ENCODE measurements at regions not wholly inside any gene's neighbourhood (a gene's known extent, or its start where the extent isn't known, plus 50 kb on each side); places are given as distances from the start of the nearest gene placed in this dataset.

DNA sequence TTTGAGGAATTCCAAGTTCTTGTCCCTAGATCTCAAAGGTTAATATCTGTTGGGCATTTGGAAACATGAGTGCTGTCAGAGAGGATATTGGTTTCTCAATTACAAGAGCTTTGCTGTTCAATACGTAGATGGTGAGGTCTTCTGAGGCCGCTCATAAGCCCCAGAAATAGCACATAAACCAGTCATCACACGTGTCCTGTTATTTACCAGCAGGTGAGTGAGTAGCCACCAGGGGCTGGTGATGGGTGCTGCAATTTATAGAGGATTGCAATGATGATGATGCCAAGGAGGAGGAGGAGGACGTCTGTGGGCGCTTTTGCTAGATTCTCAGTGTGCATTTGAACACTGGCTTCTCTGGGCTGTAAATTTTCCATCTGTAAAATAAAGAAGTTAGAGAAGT lies 89.0 kb downstream of the SALL1 start:
- no peak for DNase-seq (ENCODE audit: low spot score in 2 of 2)
- no peaks in the 10 kb centered on the region for H3K4me1 ChIP-seq
- 55 to 59% methylated on average over 5 of the region's 5 CpGs for WGBS, 2 donors
- no peak overlapping the region for H3K27ac ChIP-seq
- H3K9me3 ChIP-seq: no peaks in the 10 kb centered on the region
- no peak overlapping the region for H3K4me3 ChIP-seq
- H3K27me3 ChIP-seq: no peaks in the 10 kb centered on the region
- TF ChIP-seq EP300 (IDR thresholded peaks at IDR 0.05): no peak
- TF ChIP-seq POLR2A (IDR thresholded peaks at IDR 0.05): no peak
- TF ChIP-seq, protein P1, sequence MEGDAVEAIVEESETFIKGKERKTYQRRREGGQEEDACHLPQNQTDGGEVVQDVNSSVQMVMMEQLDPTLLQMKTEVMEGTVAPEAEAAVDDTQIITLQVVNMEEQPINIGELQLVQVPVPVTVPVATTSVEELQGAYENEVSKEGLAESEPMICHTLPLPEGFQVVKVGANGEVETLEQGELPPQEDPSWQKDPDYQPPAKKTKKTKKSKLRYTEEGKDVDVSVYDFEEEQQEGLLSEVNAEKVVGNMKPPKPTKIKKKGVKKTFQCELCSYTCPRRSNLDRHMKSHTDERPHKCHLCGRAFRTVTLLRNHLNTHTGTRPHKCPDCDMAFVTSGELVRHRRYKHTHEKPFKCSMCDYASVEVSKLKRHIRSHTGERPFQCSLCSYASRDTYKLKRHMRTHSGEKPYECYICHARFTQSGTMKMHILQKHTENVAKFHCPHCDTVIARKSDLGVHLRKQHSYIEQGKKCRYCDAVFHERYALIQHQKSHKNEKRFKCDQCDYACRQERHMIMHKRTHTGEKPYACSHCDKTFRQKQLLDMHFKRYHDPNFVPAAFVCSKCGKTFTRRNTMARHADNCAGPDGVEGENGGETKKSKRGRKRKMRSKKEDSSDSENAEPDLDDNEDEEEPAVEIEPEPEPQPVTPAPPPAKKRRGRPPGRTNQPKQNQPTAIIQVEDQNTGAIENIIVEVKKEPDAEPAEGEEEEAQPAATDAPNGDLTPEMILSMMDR (IDR thresholded peaks at IDR 0.05): no peak
- H3K36me3 ChIP-seq: no peaks in the 10 kb centered on the region

DNA sequence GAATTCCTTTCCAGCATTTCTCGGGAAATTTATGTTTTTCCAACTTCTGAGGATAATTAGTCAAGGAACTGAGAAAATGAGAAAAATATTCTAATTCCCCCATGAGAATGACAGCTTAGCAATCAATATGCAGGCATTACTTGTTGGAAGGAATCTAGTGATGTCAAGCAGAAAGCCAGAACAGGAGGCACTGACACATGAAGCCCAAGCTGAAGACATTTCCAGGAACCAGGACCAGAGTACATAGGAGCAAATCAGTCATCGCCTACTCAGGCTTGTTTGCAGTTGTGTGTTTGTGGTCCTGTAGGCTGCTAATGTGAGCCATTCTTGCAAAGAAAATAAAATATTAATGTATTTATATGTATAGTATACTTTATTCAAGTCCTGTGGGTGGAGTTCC lies 89.7 kb downstream of the SALL1 start:
- no peak overlapping the region for H3K4me3 ChIP-seq
- no peaks in the 10 kb centered on the region for H3K27me3 ChIP-seq
- TF ChIP-seq EP300 (IDR thresholded peaks at IDR 0.05) (no peak), POLR2A (IDR thresholded peaks at IDR 0.05) (no peak)
- H3K4me1 ChIP-seq: no peaks in the 10 kb centered on the region
- H3K9me3 ChIP-seq: no peaks in the 10 kb centered on the region
- no peak for DNase-seq (ENCODE audit: low spot score in 2 of 2)
- WGBS, 2 donors: 85 to 89% methylated on average over 2 of the region's 2 CpGs
- no peak overlapping the region for H3K27ac ChIP-seq
- no peaks in the 10 kb centered on the region for H3K36me3 ChIP-seq

DNA sequence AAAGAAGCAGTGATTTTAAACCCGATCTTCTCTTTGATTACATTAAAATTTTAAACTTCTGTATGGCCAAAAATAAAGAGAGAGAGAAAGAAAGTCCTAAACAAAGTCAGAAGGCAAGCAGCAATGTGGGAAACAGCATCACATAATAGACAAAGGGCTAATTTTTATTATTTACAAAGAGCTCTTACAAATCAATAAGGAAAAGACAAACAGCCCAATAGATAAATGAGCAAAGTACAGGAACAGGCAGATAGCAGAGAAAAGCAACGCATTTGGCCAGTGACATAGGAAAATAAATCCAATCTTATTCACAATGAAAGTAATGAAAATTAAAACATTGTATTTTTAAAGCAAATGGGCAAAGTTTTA lies 93.1 kb downstream of the SALL1 start:
- DNase-seq (ENCODE audit: low spot score in 2 of 2): no peak
- no peaks in the 10 kb centered on the region for H3K9me3 ChIP-seq
- 38 to 45% methylated on average over 2 of the region's 2 CpGs for WGBS, 2 donors
- H3K4me3 ChIP-seq: no peak overlapping the region
- H3K36me3 ChIP-seq: no peaks in the 10 kb centered on the region
- TF ChIP-seq, protein P1 (IDR thresholded peaks at IDR 0.05): no peak
- no peak for TF ChIP-seq EP300 (IDR thresholded peaks at IDR 0.05)
- no peaks in the 10 kb centered on the region for H3K4me1 ChIP-seq
- H3K27ac ChIP-seq: no peak overlapping the region
- no peaks in the 10 kb centered on the region for H3K27me3 ChIP-seq

DNA sequence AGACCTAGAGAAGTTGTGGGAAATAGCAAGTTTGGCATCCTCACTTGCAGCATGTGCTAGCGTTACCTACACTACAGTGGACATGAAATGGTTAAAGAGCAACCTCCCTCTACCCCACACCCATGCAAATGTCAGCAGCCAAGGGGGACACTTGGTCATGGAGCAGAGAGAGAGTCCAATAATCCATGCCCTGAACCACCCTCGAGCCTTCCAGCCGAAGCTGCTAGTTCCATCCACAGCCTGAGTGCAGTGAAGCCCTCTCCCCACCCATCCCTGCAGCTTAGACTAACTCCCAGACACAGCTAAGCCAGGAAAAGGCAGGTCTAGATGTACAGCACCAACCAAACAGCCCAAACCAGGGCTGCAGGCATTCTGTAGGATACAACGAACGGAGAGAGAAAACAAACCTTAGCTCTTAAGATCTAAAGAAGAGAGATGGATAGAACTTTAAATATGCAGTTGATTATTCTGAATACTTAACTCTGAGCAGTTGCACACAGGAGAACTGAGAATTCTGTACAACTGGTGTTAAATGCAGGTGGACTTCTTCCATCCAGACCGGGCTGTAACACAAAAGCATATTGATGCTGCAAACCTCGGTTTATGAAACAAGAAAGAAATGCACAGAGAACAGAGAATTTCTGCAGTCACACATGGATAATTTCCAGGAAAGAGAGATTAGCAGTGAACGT lies 93.8 kb downstream of the SALL1 start:
- no peaks in the 10 kb centered on the region for H3K36me3 ChIP-seq
- H3K4me3 ChIP-seq: no peak overlapping the region
- H3K27me3 ChIP-seq: no peaks in the 10 kb centered on the region
- no peaks in the 10 kb centered on the region for H3K9me3 ChIP-seq
- TF ChIP-seq POLR2A (IDR thresholded peaks at IDR 0.05) (no peak), EP300 (IDR thresholded peaks at IDR 0.05) (no peak)
- TF ChIP-seq, protein P1 (IDR thresholded peaks at IDR 0.05): no peak
- no peak for DNase-seq (ENCODE audit: low spot score in 2 of 2)
- WGBS, 2 donors: 32 to 40% methylated on average over 8 of the region's 8 CpGs
- H3K27ac ChIP-seq: no peak overlapping the region
- H3K4me1 ChIP-seq: no peaks in the 10 kb centered on the region

DNA sequence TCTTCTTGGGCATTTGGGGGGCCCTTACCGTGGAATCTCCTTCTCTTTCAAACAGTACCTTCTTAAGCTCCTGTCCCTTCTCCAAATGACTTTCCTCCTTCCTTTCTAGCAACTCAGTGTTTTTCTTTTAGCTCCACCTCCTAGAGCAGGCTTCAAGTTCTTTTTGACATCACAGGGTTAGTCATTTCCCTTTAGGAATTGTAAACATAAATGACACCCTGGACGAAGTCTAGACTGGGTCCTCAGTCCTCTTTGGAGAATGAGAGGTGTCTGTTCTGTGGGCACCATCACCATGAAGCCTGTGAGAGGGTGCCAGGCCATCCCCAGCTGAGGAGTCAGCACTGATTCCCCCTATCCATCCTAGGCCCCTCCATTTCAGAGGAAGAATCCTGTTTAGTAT lies 94.7 kb downstream of the SALL1 start:
- WGBS, 2 donors: 64 to 68% methylated on average over 2 of the region's 2 CpGs
- Histone ChIP-seq H3K36me3 (no peaks in the 10 kb centered on the region), H3K27ac (no peak overlapping the region), H3K4me1 (no peaks in the 10 kb centered on the region), H3K4me3 (no peak overlapping the region), H3K27me3 (no peaks in the 10 kb centered on the region), H3K9me3 (no peaks in the 10 kb centered on the region)
- TF ChIP-seq EP300 (IDR thresholded peaks at IDR 0.05) (no peak), POLR2A (IDR thresholded peaks at IDR 0.05) (no peak)
- TF ChIP-seq, protein P1 (IDR thresholded peaks at IDR 0.05): no peak
- DNase-seq (ENCODE audit: low spot score in 2 of 2): no peak

DNA sequence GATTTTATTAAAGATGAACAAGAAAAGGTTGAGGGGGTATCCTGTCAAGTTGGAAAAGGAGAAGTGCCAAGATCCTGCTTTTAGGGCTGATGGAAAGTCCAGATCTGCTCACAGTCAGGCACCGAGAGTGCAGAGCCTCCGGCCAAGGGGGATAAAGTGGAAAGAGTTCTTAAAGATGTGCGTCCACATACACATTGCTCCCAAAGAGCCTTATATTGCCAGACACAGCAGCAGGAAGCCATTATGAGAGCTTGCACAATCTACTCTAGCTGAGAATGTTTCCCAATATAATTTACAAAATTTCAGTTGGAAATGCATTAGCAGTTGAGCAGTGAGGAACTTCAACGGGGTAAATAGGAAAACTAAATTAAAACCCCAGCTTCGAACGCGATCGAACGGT lies 95.6 kb downstream of the SALL1 start:
- Histone ChIP-seq H3K4me1 (no peaks in the 10 kb centered on the region), H3K4me3 (no peak overlapping the region), H3K9me3 (no peaks in the 10 kb centered on the region), H3K27me3 (no peaks in the 10 kb centered on the region), H3K27ac (no peak overlapping the region), H3K36me3 (no peaks in the 10 kb centered on the region)
- WGBS, 2 donors: 56 to 72% methylated on average over 9 of the region's 9 CpGs
- TF ChIP-seq POLR2A (IDR thresholded peaks at IDR 0.05): no peak
- TF ChIP-seq EP300 (IDR thresholded peaks at IDR 0.05): no peak
- TF ChIP-seq, protein P1 (IDR thresholded peaks at IDR 0.05): no peak
- no peak for DNase-seq (ENCODE audit: low spot score in 2 of 2)

Data from tibial nerve (tissue), 4 donors.